Stimulated activated naive CD4-positive, alpha-beta T cell (primary cell): ENCODE measurements at regions not wholly inside any gene's neighbourhood (a gene's known extent, or its start where the extent isn't known, plus 50 kb on each side); places are given as distances from the start of the nearest gene placed in this dataset.
"Not testable (repeated sequence)": the region's sequence is repeated elsewhere in the genome, so short reads cannot be mapped to it uniquely, and the experiment has no call there.

Experiments used
- DNase-seq, 6 experiments: peaks; one replicate each; lab custom pipeline; 2025; lab: John Stamatoyannopoulos, UW

DNA sequence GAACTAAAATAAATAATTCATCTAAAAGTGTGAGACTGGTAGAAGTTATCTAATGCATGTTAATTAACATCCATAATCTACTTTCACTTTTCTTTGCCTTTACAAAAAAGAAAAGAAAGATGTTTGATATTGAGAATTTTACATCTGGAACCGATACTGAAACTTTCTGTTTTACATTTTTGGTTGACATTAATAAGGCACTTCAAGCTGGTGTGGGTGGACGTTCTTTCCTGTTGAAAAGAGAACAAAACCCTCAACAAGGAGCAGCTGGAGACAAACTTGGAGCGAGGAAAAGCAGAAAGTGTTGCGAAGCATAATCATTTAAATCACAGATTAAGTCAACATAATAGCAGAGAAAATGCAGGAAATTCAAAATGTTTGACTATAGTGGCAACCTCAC is 575.2 kb upstream of the ADGRB3 start:
- DNase-seq: no peak

DNA sequence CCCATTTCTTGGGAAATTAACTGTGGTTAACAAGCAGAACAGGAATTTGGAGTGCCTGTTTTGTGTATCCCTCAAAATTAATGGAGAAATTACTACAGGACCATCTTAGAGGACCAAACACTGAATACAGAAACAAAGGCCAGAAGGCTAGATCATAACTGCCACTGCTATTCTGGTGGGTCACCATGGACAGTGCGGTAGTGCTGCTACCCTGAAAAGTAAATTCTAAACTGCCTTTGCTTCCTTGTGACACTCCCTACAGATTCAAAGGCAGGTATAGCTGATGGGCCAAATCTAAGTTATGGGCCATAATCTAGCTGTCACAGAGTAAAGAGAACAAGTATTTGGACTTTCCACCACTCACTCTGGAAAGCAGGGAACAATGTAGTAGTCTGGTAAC is 575.8 kb upstream of the ADGRB3 start:
- DNase-seq: no peak

DNA sequence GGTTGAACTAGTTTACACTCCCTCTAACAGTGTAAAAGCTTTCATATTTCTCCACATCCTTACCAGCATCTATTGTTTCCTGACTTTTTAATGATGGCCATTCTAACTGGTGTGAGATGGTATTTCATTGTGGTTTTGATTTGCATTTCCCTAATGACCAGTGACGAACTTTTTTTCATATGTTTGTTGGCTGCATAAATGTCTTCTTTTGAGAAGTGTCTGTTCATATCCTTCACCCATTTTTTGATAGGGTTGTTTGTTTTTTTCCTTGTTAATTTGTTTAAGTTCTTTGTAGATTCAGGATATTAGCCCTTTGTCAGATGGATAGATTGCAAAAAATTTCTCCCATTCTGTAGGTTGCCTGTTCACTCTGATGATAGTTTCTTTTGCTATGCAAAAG is 578.5 kb upstream of the ADGRB3 start:
- DNase-seq: not testable (repeated sequence)

DNA sequence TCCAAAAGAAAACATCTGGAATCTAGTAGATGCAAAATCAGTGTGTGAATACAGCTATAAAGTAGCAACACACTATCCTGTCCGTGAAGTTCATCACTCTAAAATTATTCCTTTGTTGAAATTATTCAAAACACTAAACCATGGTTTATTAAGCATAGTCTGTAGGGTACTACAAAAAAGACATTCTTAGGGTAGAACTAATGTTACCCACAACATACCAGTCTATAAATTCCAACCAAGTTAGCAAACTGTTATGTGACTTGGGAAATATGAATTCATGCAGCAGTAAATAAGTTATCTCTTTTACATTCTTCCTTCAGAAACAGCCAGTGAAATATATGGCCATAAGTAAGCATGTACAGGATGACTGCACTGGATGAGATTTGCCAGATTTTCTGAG is 580.3 kb upstream of the ADGRB3 start:
- DNase-seq: no peak

DNA sequence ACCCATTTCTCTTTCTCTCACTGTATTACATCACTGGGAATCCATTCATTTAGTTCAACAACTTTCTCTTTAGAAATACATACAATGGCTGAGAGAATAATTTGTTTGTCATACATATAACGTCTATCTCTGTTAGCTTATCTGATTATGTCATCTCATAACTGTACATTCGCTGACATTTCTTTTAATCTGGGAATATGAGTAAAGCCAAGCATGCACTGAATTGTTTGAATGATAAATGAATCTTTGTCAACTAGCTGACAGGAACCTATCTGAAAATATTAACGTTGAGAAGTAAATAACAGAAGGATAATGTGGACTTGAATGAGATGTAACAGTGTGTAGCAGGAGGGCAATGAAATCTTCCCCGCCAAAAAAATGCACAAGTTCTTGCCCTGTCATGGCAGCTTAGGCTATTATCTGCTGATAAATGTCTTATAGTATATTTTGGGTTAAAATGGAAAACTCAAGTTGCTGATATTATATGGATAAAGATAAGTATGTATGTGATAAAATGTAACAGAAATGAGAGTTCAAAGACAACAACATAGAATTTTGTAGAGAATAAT is 581.2 kb upstream of the ADGRB3 start:
- no peak for DNase-seq

- DNase-seq: no peak
These were observed 582.8 kb upstream of the ADGRB3 start for GRCh38 chr6:68052234-68052633.

GRCh38 chr6:68049562-68049961 is 585.5 kb upstream of the ADGRB3 start:
- no peak for DNase-seq

- DNase-seq: no peak
These were observed 588.3 kb upstream of the ADGRB3 start for GRCh38 chr6:68046756-68047155.

DNA sequence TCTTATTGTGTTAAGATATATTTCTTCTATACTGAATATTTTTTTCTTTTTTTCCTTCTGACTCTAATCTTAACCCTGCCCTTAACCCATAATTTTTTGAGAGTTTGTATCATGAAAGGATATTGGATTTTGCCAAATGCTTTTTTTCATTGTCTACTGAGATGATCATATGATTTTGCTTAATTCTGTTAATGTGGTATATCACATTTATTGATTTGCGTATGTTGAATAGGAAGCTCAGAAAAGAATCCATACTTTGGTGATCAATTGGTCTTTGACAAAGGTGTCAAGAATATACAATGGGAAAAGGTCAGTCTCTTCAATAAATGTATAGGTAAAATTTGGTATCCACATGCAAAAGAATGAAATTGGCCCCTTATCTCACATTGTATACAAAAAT is 588.8 kb upstream of the ADGRB3 start:
- DNase-seq: no peak

- no peak for DNase-seq
These were observed 589.9 kb upstream of the ADGRB3 start for GRCh38 chr6:68045193-68045592.

GRCh38 chr6:68044264-68044663 is 590.8 kb upstream of the ADGRB3 start:
- no peak for DNase-seq

DNA sequence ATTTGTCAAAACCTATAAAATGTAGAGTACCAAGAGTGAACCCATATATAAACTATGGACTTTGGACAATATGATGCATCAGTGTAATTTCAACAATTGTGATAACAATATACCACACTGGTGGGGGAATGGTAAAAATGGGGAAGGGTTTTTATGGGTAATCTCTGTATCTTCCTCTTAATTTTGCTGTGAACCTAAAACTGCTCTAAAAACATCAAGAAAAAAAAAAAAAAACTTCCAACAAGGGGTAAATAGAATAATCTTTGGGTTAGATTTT is 592.0 kb upstream of the ADGRB3 start:
- DNase-seq: no peak

- DNase-seq: no peak
These were observed 592.6 kb upstream of the ADGRB3 start for GRCh38 chr6:68042339-68043121.

GRCh38 chr6:68040780-68041179 is 594.3 kb upstream of the ADGRB3 start:
- no peak for DNase-seq

DNA sequence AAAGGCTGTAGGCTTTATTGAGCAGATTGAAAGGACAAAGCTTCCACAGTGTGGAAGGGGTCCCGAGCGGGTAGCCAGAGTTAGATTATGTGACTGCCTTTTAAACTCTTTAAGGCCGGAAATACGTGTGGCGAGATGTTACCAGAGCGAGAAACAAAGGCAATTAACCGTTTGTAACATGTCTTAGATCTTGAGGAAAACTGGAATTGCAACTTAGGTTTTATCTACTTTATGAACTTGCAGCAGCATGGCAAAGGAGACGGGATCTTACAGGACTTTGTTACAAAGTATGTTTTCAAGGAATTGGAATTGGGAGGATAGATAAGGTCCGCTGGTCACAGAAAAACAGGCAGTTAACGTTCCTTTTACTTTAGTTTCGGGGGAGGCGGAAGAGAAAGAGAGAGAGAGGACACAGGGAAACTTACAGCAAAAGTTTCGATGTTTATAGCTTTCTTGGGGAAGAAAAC is 594.7 kb upstream of the ADGRB3 start:
- DNase-seq: no peak

DNA sequence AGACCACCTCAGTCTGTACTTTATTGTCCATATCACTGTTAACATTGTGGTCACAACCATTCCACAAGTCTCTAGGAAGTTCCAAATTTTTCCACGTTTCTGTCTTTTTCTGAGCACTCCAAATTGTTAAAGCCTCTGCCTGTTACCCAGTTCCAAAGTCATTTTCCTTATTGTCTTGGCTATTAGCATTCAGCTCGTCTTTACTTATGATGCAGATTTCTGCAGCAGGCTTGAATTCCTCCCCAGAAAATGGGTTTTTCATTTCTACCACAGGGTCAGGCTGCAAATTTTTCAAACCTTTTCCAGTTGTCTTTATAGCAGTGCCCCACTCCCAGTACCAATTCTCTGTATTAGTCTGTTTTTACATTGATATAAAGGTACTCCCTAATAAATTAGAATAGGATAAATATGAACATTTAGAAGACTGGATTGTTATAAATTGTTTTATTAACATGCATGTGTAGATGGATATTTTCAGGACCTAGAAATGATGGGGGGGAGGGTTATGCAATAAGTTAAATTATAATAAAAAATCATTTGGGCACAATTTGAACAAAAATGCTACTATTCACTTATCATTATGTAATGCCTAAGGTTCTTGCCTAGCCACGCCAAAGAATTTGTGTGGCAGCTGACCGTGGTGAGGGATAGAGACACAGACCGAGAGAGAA is 595.3 kb upstream of the ADGRB3 start:
- DNase-seq: no peak

- DNase-seq: no peak
These were observed 596.2 kb upstream of the ADGRB3 start for GRCh38 chr6:68038815-68039408.

- no peak for DNase-seq
These were observed 602.9 kb upstream of the ADGRB3 start for GRCh38 chr6:68032217-68032616.

DNA sequence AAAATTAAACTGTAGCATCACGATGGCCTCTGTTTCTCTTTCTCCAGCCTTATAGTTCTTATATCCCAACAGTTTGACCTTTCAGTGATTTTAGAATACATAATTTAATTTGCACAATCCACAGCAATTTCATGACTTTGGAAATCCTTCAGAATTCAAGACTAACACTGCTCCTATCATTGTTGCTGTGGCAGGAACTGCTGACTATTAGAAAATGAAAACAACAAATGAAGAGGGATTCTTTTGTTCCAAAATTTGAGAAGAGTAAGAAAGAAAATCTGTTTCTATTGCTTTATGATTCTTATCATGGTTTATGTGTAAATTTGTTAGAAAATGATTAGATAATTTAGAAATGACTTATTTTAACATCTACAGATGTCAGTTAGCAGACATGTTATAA is 604.0 kb upstream of the ADGRB3 start:
- DNase-seq: no peak

DNA sequence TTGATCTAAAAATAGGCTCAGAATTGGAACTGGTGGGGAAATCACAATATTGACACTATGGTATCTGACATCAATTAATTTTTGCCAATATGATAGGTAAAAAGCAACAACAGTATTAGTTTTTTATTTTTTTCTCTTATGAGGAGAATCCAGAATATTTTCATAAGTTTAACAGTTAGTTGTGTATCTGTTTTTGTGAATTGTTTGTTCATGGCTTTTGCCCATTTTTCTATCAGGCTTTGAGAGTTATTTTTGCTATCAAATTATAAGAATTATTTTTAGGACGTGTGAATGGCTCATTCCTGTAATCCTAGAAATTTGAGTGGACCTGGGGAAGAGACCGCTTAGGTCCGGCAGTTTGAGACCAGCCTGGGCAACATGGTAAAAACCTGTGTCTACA is 608.6 kb upstream of the ADGRB3 start:
- DNase-seq: no peak

GRCh38 chr6:68025764-68026163 is 609.3 kb upstream of the ADGRB3 start:
- DNase-seq: no peak

- DNase-seq: no peak
These were observed 610.4 kb upstream of the ADGRB3 start for GRCh38 chr6:68024570-68025269.

- DNase-seq: not testable (repeated sequence)
These were observed 612.1 kb upstream of the ADGRB3 start for GRCh38 chr6:68022968-68023367.
